Lower leg skin (tissue), 4 donors: ENCODE measurements at regions not wholly inside any gene's neighbourhood (a gene's known extent, or its start where the extent isn't known, plus 50 kb on each side); places are given as distances from the start of the nearest gene placed in this dataset.

ENCODE experiments used
- DNase-seq, 2 donors: peaks; one replicate each; pipeline ENCODE4 v3.0.0-alpha.2; 2019; ENCODE audit warnings: low spot score in 2 of 2
- H3K4me3 ChIP-seq: fragments of 200-600 bp; sonication (generic); 2 replicates; pipeline ENCODE4 v1.5.1; 2017; ENCODE audit warnings: mild to moderate bottlenecking, low read depth; ENCODE audit not compliant: poor library complexity, severe bottlenecking
- CTCF ChIP-seq, 3 donors: fragments of 450-650 bp; IDR thresholded peaks; one replicate each; pipeline ENCODE4 v1.5.1; 2016; ENCODE audit warnings: antibody characterized with exemption in 3 of 3, mild to moderate bottlenecking in 3 of 3, moderate library complexity in 2 of 3
- POLR2A ChIP-seq, 2 donors: fragments of 450-650 bp; IDR thresholded peaks; one replicate each; pipeline ENCODE4 v1.6.1; 2016 to 2017; ENCODE audit warnings: antibody characterized with exemption in 2 of 2, mild to moderate bottlenecking in 1 of 2, moderate library complexity in 1 of 2
- WGBS, 2 donors: methylation state at CpG; one replicate each; pipeline ENCODE4 v1.1.5; 2018; 5-methylcytosine and 5-hydroxymethylcytosine counted together
- intact Hi-C: fragments of 100-400 bp; cut with DNase I; formaldehyde crosslinking; loops from one replicate; pipeline ENCODE4 v1.15.0; 2023; ENCODE audit warnings: low total_unique reads

GRCh38 chrX:143935601-143936000 is 51.7 kb downstream of the UBE2NL start:
- no peak overlapping the region for H3K4me3 ChIP-seq
- DNase-seq = no peak
- WGBS, 2 donors = 66 to 75% methylated on average over 3 of the region's 3 CpGs
- TF ChIP-seq CTCF (IDR thresholded peaks at IDR 0.05) (no peak), POLR2A (IDR thresholded peaks at IDR 0.05) (no peak)
- intact Hi-C loops = no loop called here

- 77 to 86% methylated on average over 5 of the region's 5 CpGs for WGBS, 2 donors
- no peak overlapping the region for H3K4me3 ChIP-seq
- no peak for DNase-seq
- TF ChIP-seq CTCF (IDR thresholded peaks at IDR 0.05) = no peak
- no peak for TF ChIP-seq POLR2A (IDR thresholded peaks at IDR 0.05)
- intact Hi-C loops = no loop called here
These were observed 56.2 kb downstream of the UBE2NL start for GRCh38 chrX:143940119-143940518.

- no peak overlapping the region for H3K4me3 ChIP-seq
- no peak for TF ChIP-seq CTCF (IDR thresholded peaks at IDR 0.05)
- no peak for TF ChIP-seq POLR2A (IDR thresholded peaks at IDR 0.05)
- intact Hi-C loops = no loop called here
- 37 to 49% methylated on average over 2 of the region's 2 CpGs for WGBS, 2 donors
- DNase-seq = no peak
These were observed 61.3 kb downstream of the UBE2NL start for GRCh38 chrX:143945171-143945570.

GRCh38 chrX:143964549-143964948 is 80.7 kb downstream of the UBE2NL start:
- 64 to 86% methylated on average over 6 of the region's 6 CpGs for WGBS, 2 donors
- DNase-seq = no peak
- no peak overlapping the region for H3K4me3 ChIP-seq
- intact Hi-C loops = no loop called here
- TF ChIP-seq CTCF (IDR thresholded peaks at IDR 0.05) = no peak
- TF ChIP-seq POLR2A (IDR thresholded peaks at IDR 0.05) = no peak

GRCh38 chrX:143988356-143988755 is 104.5 kb downstream of the UBE2NL start:
- no peak for DNase-seq
- 53 to 76% methylated on average over 4 of the region's 4 CpGs for WGBS, 2 donors
- no peak for TF ChIP-seq CTCF (IDR thresholded peaks at IDR 0.05)
- TF ChIP-seq POLR2A (IDR thresholded peaks at IDR 0.05) = no peak
- intact Hi-C loops = no loop called here
- no peak overlapping the region for H3K4me3 ChIP-seq

GRCh38 chrX:143994206-143994605 is 110.3 kb downstream of the UBE2NL start:
- TF ChIP-seq POLR2A (IDR thresholded peaks at IDR 0.05) (no peak), CTCF (IDR thresholded peaks at IDR 0.05) (no peak)
- no peak overlapping the region for H3K4me3 ChIP-seq
- 32 to 77% methylated on average over 1 of the region's 1 CpG for WGBS, 2 donors
- DNase-seq = no peak
- intact Hi-C loops = no loop called here
